NCI-H1694 (cell line): ENCODE measurements at regions not wholly inside any gene's neighbourhood (a gene's known extent, or its start where the extent isn't known, plus 50 kb on each side); places are given as distances from the start of the nearest gene placed in this dataset.
"Not testable (repeated sequence)": the region's sequence is repeated elsewhere in the genome, so short reads cannot be mapped to it uniquely, and the experiment has no call there.

Experiments
- DNase-seq: peaks from one replicate; lab custom pipeline; 2025; lab: John Stamatoyannopoulos, UW

GRCh38 chr20:56769921-56770600 lies 141.0 kb downstream of the TFAP2C start:
- DNase-seq: no peak

GRCh38 chr20:56773749-56774148 lies 144.6 kb downstream of the TFAP2C start:
- no peak for DNase-seq

- no peak for DNase-seq
These were observed 145.8 kb downstream of the TFAP2C start for GRCh38 chr20:56774873-56775272.

GRCh38 chr20:56776345-56776744 lies 147.2 kb downstream of the TFAP2C start:
- no peak for DNase-seq

- no peak for DNase-seq
These were observed 149.7 kb downstream of the TFAP2C start for GRCh38 chr20:56778765-56779195.

- DNase-seq: no peak
These were observed 150.5 kb downstream of the TFAP2C start for GRCh38 chr20:56779452-56780143.

GRCh38 chr20:56780266-56780665 lies 151.2 kb downstream of the TFAP2C start:
- no peak for DNase-seq

- DNase-seq: no peak
These were observed 152.1 kb downstream of the TFAP2C start for GRCh38 chr20:56781108-56781739.

- DNase-seq: not testable (repeated sequence)
These were observed 153.0 kb downstream of the TFAP2C start for GRCh38 chr20:56781987-56782560.

GRCh38 chr20:56782814-56783213 lies 153.7 kb downstream of the TFAP2C start:
- not testable (repeated sequence) for DNase-seq

GRCh38 chr20:56783826-56784225 lies 154.7 kb downstream of the TFAP2C start:
- no peak for DNase-seq

- DNase-seq: no peak
These were observed 157.4 kb downstream of the TFAP2C start for GRCh38 chr20:56786503-56786902.

GRCh38 chr20:56788041-56788670 lies 159.1 kb downstream of the TFAP2C start:
- DNase-seq: no peak

GRCh38 chr20:56788671-56789610 lies 159.8 kb downstream of the TFAP2C start:
- DNase-seq: no peak

GRCh38 chr20:56793916-56794315 lies 164.8 kb downstream of the TFAP2C start:
- no peak for DNase-seq

- DNase-seq: no peak
These were observed 166.4 kb downstream of the TFAP2C start for GRCh38 chr20:56795492-56795891.

GRCh38 chr20:56796345-56796744 lies 167.2 kb downstream of the TFAP2C start:
- no peak for DNase-seq

- no peak for DNase-seq
These were observed 167.9 kb downstream of the TFAP2C start for GRCh38 chr20:56797023-56797422.

- no peak for DNase-seq
These were observed 169.5 kb downstream of the TFAP2C start for GRCh38 chr20:56798634-56799033.

GRCh38 chr20:56799187-56799586 lies 170.1 kb downstream of the TFAP2C start:
- no peak for DNase-seq

GRCh38 chr20:56800088-56800487 lies 171.0 kb downstream of the TFAP2C start:
- no peak for DNase-seq
